GM11168 (cell line): ENCODE measurements at regions not wholly inside any gene's neighbourhood (a gene's known extent, or its start where the extent isn't known, plus 50 kb on each side); places are given as distances from the start of the nearest gene placed in this dataset.
"Not testable (repeated sequence)": the region's sequence is repeated elsewhere in the genome, so short reads cannot be mapped to it uniquely, and the experiment has no call there.

Experiments used
- in situ Hi-C: fragments of 300-500 bp; cut with MboI; formaldehyde crosslinking; loops from one replicate; pipeline ENCODE4 v1.12.0; 2022; ENCODE audit warnings: low sequenced_read_pairs; ENCODE audit not compliant: unreplicated experiment

GRCh38 chr9:19920401-19920800, 131.6 kb upstream of the SLC24A2 start:
- in situ Hi-C loops, result loop anchor here (10.0 kb wide), 1 partner anchor 554 kb away; no protein-coding TSS in a partner anchor

- in situ Hi-C loops, result no loop called here
Measured at GRCh38 chr9:19918630-19919029, 129.8 kb upstream of the SLC24A2 start.

DNA sequence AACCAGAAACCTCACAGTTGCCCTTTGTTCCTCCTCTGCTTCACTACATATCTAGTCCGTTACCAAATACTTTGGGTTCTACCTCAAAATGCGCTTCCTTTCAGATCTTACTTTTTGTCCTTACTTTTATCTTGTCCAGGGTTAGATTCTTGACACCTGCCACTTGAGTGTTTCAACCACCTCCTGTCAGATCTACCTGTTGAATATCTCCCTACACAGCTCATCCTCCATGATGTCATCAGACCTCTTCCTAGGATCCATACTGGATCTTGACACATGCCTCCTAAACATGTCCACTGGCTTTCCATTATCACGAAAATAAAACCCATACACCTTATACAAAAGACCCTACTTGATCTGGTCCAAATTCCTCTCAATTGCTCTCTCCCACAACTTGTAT, 125.2 kb upstream of the SLC24A2 start:
- in situ Hi-C loops, result no loop called here

GRCh38 chr9:19913151-19913550, 124.3 kb upstream of the SLC24A2 start:
- in situ Hi-C loops, result no loop called here

- in situ Hi-C loops, result no loop called here
Measured at GRCh38 chr9:19903076-19903475, 114.2 kb upstream of the SLC24A2 start.

- in situ Hi-C loops, result no loop called here
Measured at GRCh38 chr9:19901586-19901985, 112.7 kb upstream of the SLC24A2 start.

- in situ Hi-C loops, result no loop called here
Measured at GRCh38 chr9:19896161-19896560, 107.3 kb upstream of the SLC24A2 start.

DNA sequence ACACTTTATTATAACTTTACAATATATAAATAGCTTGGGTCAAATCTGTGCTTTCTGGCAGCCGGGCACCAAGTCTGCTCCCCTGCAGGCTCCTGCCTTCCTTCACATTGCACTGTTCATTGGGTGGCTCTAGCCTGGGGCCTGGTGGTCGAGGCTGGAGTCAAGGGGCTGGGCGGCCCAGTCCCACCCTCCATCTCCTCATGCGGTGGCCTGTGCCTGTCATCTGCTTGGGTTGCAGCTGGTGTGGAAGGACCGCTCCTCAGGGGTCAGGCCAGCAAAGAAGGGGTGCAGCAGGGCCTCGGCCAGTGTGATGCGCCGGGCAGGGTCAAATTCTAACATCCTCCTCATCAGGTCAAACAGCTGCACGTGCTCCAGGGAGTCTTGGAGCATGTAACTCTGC, 106.7 kb upstream of the SLC24A2 start:
- in situ Hi-C loops, result not testable (repeated sequence)

DNA sequence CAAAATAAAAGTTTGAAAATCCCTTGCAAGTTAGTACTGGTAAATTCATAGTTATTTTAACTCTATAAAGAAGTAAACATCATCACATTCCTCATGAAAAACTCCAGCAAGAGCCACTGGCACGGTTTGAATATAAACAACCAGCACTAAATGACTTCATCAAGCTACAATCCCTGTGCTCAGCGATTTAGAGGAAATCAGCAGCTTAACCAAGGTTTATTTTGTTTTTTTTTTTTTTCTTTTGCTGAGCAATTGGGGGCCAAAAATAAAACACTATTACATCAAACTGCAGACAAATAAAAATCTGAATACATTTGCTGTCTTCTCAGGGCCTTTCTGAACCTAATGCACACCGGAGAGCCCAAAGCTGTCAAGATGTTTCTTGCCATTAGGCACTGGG, 106.2 kb upstream of the SLC24A2 start:
- in situ Hi-C loops, result no loop called here

- in situ Hi-C loops, result no loop called here
Measured at GRCh38 chr9:19885608-19886007, 96.8 kb upstream of the SLC24A2 start.

GRCh38 chr9:19879062-19879461, 90.2 kb upstream of the SLC24A2 start:
- in situ Hi-C loops, result no loop called here

DNA sequence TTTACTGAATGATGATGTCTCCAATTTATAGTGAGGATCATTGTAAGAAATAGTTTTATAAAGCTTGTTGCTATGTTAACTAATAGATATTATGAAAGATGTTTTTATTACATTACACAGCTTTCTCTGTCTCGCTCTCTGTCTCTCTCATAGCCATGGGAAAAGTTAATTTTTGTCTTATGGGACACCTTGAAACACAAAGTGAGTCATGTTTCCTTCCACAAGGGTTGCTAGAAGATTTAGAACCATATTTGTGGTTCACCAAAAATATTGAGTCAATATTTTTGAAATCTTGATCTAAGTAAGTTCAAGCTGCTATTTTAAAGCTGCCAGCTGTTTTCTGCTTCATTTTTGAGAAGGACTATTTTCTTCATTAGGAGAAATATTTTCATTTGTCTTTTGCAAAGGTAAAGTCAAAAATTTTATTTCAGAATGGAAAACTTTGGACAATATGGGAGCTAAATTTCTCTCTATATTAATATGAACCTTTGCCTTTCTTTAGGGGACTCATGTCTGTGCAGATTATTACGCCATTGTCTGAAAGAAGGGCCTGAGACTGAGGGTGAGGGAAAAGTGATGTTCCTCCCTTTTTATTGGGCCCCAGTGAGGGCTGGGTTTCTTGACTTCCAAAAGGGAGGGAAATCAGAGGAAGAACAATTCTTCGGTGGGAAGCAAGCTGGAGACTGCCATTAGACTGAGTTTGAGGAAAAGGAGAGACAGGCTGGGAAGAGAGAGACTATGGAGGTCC, 87.9 kb upstream of the SLC24A2 start:
- in situ Hi-C loops, result no loop called here

GRCh38 chr9:19875291-19875920, 86.6 kb upstream of the SLC24A2 start:
- in situ Hi-C loops, result no loop called here

GRCh38 chr9:19873188-19873587, 84.4 kb upstream of the SLC24A2 start:
- in situ Hi-C loops, result not testable (repeated sequence)

DNA sequence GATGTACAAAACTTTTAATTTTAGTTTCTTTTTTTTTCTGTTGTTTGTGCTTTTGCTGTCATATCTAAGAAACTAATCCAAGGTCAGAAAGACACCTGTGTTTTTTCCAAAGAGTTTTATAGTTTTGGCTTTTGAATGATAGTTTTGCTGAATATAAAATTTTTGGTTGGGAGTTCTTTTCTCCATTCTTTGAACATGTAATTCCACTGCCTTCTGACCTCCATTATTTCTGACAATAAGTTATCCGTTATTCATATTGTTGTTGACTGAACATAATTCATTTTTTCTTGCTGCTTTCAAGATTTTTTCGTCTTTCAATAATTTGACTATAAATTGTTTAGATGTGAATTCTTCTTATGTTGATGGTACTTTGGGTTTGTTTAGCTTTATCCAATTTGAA, 82.2 kb upstream of the SLC24A2 start:
- in situ Hi-C loops, result no loop called here

DNA sequence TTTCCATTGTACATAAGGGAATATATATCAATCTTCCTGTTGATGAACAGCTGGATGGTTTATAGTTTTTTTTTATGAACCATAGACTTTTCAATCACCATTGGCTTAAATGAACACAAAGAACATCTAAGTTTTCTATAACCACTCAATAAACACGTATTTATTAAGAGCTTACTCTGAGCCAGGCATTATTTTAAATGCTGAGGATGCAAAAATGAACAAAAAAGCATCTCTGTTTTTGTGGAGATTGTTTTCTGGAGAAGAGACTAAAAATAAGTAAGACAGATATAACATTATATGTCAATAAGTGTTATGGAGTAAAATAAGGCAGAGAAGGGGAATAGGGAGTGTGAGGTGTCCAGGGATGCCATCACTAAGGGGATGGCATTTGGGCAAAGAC, 52.1 kb upstream of the SLC24A2 start:
- in situ Hi-C loops, result no loop called here
